ENCODE measurements at regions not wholly inside any gene's neighbourhood (a gene's known extent, or its start where the extent isn't known, plus 50 kb on each side); places are given as distances from the start of the nearest gene placed in this dataset.
"Not testable (repeated sequence)": the region's sequence is repeated elsewhere in the genome, so short reads cannot be mapped to it uniquely, and the experiment has no call there.

- H3K27me3 ChIP-seq (ENCODE audit: control insufficient read depth, insufficient read depth, low read length) = no peaks in the 10 kb centered on the region
- H3K4me3 ChIP-seq (ENCODE audit: low read length in 3 of 3) = no peak overlapping the region
- no peak for TF ChIP-seq CTCF (IDR thresholded peaks at IDR 0.05; ENCODE audit: borderline replicate concordance, extremely low read depth, insufficient read depth)
- no peaks in the 10 kb centered on the region for H3K36me3 ChIP-seq (ENCODE audit: control insufficient read depth in 2 of 3, insufficient read depth in 3 of 3, low read length in 3 of 3)
- intact Hi-C loops (cut with DNase I) = no loop called here
- DNase-seq = no peak
- no peaks in the 10 kb centered on the region for H3K9me3 ChIP-seq (ENCODE audit: control insufficient read depth in 2 of 3, insufficient read depth in 1 of 3, low read length in 3 of 3)
- H3K27ac ChIP-seq (ENCODE audit: low read depth in 2 of 2, low read length in 2 of 2) = no peak overlapping the region
- no peak for FAIRE-seq
- H3K4me1 ChIP-seq (ENCODE audit: control insufficient read depth in 2 of 3, insufficient read depth in 2 of 3, low read depth in 1 of 3, low read length in 3 of 3) = no peaks in the 10 kb centered on the region
- no peak overlapping the region for H3K9ac ChIP-seq (ENCODE audit: low read length in 3 of 3)
Observed at GRCh38 chr2:61649021-61649420, 110.9 kb upstream of the XPO1 start.

- Histone ChIP-seq H3K4me3 (ENCODE audit: low read length in 3 of 3) (no peak overlapping the region), H3K4me1 (ENCODE audit: control insufficient read depth in 2 of 3, insufficient read depth in 2 of 3, low read depth in 1 of 3, low read length in 3 of 3) (no peaks in the 10 kb centered on the region), H3K27me3 (ENCODE audit: control insufficient read depth, insufficient read depth, low read length) (no peaks in the 10 kb centered on the region), H3K36me3 (ENCODE audit: control insufficient read depth in 2 of 3, insufficient read depth in 3 of 3, low read length in 3 of 3) (no peaks in the 10 kb centered on the region), H3K27ac (ENCODE audit: low read depth in 2 of 2, low read length in 2 of 2) (no peak overlapping the region), H3K9ac (ENCODE audit: low read length in 3 of 3) (no peak overlapping the region), H3K9me3 (ENCODE audit: control insufficient read depth in 2 of 3, insufficient read depth in 1 of 3, low read length in 3 of 3) (no peaks in the 10 kb centered on the region)
- TF ChIP-seq CTCF (IDR thresholded peaks at IDR 0.05; ENCODE audit: borderline replicate concordance, extremely low read depth, insufficient read depth) = no peak
- DNase-seq (no peak), FAIRE-seq (no peak)
- intact Hi-C loops (cut with DNase I) = no loop called here
Observed at GRCh38 chr2:61647044-61647443, 108.9 kb upstream of the XPO1 start.

- Histone ChIP-seq H3K4me1 (ENCODE audit: control insufficient read depth in 2 of 3, insufficient read depth in 2 of 3, low read depth in 1 of 3, low read length in 3 of 3) (no peaks in the 10 kb centered on the region), H3K27ac (ENCODE audit: low read depth in 2 of 2, low read length in 2 of 2) (no peak overlapping the region), H3K9me3 (ENCODE audit: control insufficient read depth in 2 of 3, insufficient read depth in 1 of 3, low read length in 3 of 3) (no peaks in the 10 kb centered on the region), H3K36me3 (ENCODE audit: control insufficient read depth in 2 of 3, insufficient read depth in 3 of 3, low read length in 3 of 3) (no peaks in the 10 kb centered on the region), H3K9ac (ENCODE audit: low read length in 3 of 3) (no peak overlapping the region), H3K4me3 (ENCODE audit: low read length in 3 of 3) (no peak overlapping the region), H3K27me3 (ENCODE audit: control insufficient read depth, insufficient read depth, low read length) (no peaks in the 10 kb centered on the region)
- no peak for TF ChIP-seq CTCF (IDR thresholded peaks at IDR 0.05; ENCODE audit: borderline replicate concordance, extremely low read depth, insufficient read depth)
- intact Hi-C loops (cut with DNase I) = no loop called here
- FAIRE-seq = no peak
- DNase-seq = no peak
Observed at GRCh38 chr2:61645911-61646310, 107.8 kb upstream of the XPO1 start.

- H3K36me3 ChIP-seq (ENCODE audit: control insufficient read depth in 2 of 3, insufficient read depth in 3 of 3, low read length in 3 of 3); H3K9me3 ChIP-seq (ENCODE audit: control insufficient read depth in 2 of 3, insufficient read depth in 1 of 3, low read length in 3 of 3); H3K27me3 ChIP-seq (ENCODE audit: control insufficient read depth, insufficient read depth, low read length); DNase-seq; H3K4me1 ChIP-seq (ENCODE audit: control insufficient read depth in 2 of 3, insufficient read depth in 2 of 3, low read depth in 1 of 3, low read length in 3 of 3); H3K9ac ChIP-seq (ENCODE audit: low read length in 3 of 3); intact Hi-C loops (cut with DNase I); H3K27ac ChIP-seq (ENCODE audit: low read depth in 2 of 2, low read length in 2 of 2); FAIRE-seq; H3K4me3 ChIP-seq (ENCODE audit: low read length in 3 of 3): not testable (repeated sequence)
Observed at GRCh38 chr2:61643153-61643552, 105.0 kb upstream of the XPO1 start.
